ENCODE measurements at regions not wholly inside any gene's neighbourhood (a gene's known extent, or its start where the extent isn't known, plus 50 kb on each side); places are given as distances from the start of the nearest gene placed in this dataset.

GRCh38 chr6:169051371-169051770 is 202.3 kb downstream of the THBS2 start:
- no peak for FAIRE-seq
- DNase-seq (ENCODE audit: insufficient read length) = no peak
- TF ChIP-seq POLR2A (IDR thresholded peaks at IDR 0.05; ENCODE audit: low read depth, low read length) (no peak), TAF1 (IDR thresholded peaks at IDR 0.05; ENCODE audit: borderline replicate concordance, low read depth, low read length) (no peak), POLR2AphosphoS5 (IDR thresholded peaks at IDR 0.05; ENCODE audit: low read depth, low read length) (no peak)

- no peak for FAIRE-seq
- no peak for TF ChIP-seq TAF1 (IDR thresholded peaks at IDR 0.05; ENCODE audit: borderline replicate concordance, low read depth, low read length)
- TF ChIP-seq POLR2AphosphoS5 (IDR thresholded peaks at IDR 0.05; ENCODE audit: low read depth, low read length) = no peak
- TF ChIP-seq POLR2A (IDR thresholded peaks at IDR 0.05; ENCODE audit: low read depth, low read length) = no peak
- no peak for DNase-seq (ENCODE audit: insufficient read length)
Measured at GRCh38 chr6:169048865-169049205, 204.8 kb downstream of the THBS2 start.

DNA sequence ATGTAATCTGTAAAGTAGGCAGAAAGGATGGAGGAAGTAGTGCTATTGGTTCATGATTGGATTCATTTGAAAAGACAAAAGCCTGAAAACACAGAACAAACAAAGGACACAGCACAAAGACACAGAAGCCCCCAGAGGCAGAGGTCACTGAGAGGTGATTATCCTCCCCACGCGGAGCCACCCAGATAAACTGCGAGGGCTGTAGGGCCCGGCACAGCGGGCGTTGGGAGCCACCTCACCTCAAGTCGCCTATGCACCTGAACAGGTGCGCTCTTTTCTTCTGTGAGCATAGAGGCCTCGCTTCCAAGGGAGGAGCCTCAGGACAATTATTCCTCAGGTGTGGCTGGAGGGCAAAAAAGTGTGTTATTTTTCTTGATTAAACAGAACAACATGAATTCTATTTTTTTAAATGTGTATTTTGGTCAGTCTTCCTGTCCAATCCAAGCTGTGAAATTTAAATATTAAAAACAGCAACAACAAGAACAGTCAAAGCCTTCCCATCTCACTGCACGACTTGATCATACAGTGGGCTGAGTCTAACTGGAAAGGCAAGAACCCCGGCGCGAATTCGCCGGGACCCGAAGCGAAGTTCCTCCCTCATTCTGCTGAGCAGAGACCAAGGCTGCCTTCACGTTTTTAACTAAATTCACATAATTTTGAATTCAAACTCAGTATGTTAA is 205.3 kb downstream of the THBS2 start:
- FAIRE-seq (no peak), DNase-seq (ENCODE audit: insufficient read length) (no peak)
- TF ChIP-seq POLR2AphosphoS5 (IDR thresholded peaks at IDR 0.05; ENCODE audit: low read depth, low read length) (no peak), POLR2A (IDR thresholded peaks at IDR 0.05; ENCODE audit: low read depth, low read length) (no peak), TAF1 (IDR thresholded peaks at IDR 0.05; ENCODE audit: borderline replicate concordance, low read depth, low read length) (no peak)

DNA sequence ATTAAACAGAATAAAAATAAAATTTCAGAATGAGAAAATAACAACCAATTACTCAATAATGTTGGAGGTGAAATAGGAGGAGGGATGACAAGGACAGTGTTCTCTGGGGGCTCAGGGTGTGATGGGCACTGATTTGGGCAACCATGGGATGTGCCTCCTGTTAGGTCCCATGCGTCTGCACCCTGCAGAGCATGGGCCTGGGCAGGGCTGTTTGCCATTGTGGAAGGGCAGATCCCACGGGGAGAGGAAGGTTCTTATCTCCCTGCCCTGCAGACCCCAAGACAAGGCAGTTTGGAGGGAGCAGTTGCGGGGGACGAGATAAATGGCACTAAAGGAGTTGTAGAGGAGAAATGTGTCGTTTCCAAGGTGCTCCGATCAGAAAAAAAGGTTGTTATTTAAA is 206.3 kb downstream of the THBS2 start:
- FAIRE-seq = no peak
- DNase-seq (ENCODE audit: insufficient read length) = no peak
- TF ChIP-seq POLR2A (IDR thresholded peaks at IDR 0.05; ENCODE audit: low read depth, low read length) (no peak), TAF1 (IDR thresholded peaks at IDR 0.05; ENCODE audit: borderline replicate concordance, low read depth, low read length) (no peak), POLR2AphosphoS5 (IDR thresholded peaks at IDR 0.05; ENCODE audit: low read depth, low read length) (no peak)

DNA sequence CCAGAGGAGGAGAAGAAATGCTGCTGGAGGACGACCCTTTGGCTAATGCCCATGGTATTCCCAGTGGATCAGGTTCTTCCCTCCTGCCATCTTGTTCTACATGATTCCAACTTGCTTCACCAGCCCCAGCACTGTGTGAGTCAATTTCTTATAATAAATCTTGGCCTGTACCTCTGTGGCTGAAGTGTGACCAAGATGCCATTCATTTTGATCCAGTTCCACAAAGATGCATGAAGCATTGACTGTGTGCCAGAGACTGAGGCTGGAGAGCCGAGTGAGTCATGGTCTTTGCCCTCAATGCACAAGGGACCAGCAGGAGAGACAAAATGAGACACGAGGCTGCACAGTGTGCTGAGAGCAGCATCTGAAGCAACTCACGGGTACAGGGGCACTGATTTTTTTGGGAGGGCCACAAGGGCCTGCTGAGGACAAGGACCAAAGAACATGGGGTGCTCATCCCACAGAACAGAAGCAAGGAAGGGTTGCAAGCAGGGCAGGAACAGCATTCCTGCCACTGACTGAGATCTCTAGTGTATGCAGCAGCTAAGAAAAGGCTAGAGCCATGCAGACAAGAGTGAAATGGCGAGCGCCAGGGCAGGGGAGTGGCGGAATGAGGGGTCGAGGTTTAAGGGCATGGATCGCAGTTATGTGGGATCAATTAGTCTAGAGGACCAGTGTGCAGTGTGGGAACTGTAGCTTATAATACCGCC is 207.0 kb downstream of the THBS2 start:
- DNase-seq (ENCODE audit: insufficient read length) (no peak), FAIRE-seq (no peak)
- no peak for TF ChIP-seq TAF1 (IDR thresholded peaks at IDR 0.05; ENCODE audit: borderline replicate concordance, low read depth, low read length)
- TF ChIP-seq POLR2A (IDR thresholded peaks at IDR 0.05; ENCODE audit: low read depth, low read length) = no peak
- no peak for TF ChIP-seq POLR2AphosphoS5 (IDR thresholded peaks at IDR 0.05; ENCODE audit: low read depth, low read length)

DNA sequence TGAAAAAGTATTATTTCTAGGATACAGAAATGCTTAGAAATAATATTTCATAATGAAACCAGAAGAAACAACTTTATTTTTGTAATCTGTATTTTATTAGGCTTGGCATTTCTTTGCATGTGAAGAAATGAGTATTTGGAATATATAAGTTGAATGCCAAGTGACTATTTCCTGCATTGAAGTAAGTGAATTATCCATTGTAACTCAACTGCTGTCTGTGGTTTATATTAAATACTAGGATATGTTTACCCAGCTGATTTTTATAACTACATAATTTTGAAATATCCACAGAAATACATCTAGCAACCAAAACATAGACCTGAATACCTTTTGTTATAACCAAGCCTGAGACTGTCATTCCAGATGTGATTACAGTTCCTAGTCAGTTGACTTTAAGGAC is 207.6 kb downstream of the THBS2 start:
- FAIRE-seq = no peak
- no peak for DNase-seq (ENCODE audit: insufficient read length)
- no peak for TF ChIP-seq TAF1 (IDR thresholded peaks at IDR 0.05; ENCODE audit: borderline replicate concordance, low read depth, low read length)
- no peak for TF ChIP-seq POLR2A (IDR thresholded peaks at IDR 0.05; ENCODE audit: low read depth, low read length)
- TF ChIP-seq POLR2AphosphoS5 (IDR thresholded peaks at IDR 0.05; ENCODE audit: low read depth, low read length) = no peak

DNA sequence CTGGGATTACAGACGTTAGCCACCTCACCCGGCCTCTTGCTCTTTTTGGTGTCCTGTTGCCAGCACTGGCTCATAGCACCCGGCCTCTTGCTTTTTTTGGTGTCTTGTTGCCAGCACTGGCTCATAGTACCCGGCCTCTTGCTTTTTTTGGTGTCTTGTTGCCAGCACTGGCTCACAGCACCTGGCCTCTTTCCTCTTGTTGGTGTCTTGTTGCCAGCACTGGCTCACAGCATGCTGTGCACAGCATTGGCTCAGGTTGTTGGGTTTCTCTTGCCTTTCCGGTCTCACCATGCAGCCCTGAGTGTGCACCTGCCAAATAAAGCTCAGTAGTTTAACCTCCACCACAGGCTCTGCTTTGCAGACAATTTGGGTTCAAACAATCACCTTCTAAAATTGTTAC is 208.2 kb downstream of the THBS2 start:
- FAIRE-seq (no peak), DNase-seq (ENCODE audit: insufficient read length) (no peak)
- TF ChIP-seq POLR2A (IDR thresholded peaks at IDR 0.05; ENCODE audit: low read depth, low read length) = no peak
- TF ChIP-seq TAF1 (IDR thresholded peaks at IDR 0.05; ENCODE audit: borderline replicate concordance, low read depth, low read length) = no peak
- no peak for TF ChIP-seq POLR2AphosphoS5 (IDR thresholded peaks at IDR 0.05; ENCODE audit: low read depth, low read length)

GRCh38 chr6:169044381-169045230 is 209.0 kb downstream of the THBS2 start:
- DNase-seq (ENCODE audit: insufficient read length) = no peak
- no peak for TF ChIP-seq POLR2AphosphoS5 (IDR thresholded peaks at IDR 0.05; ENCODE audit: low read depth, low read length)
- TF ChIP-seq TAF1 (IDR thresholded peaks at IDR 0.05; ENCODE audit: borderline replicate concordance, low read depth, low read length) = no peak
- TF ChIP-seq POLR2A (IDR thresholded peaks at IDR 0.05; ENCODE audit: low read depth, low read length) = no peak
- FAIRE-seq = no peak

- DNase-seq (ENCODE audit: insufficient read length) = no peak
- FAIRE-seq = no peak
- TF ChIP-seq TAF1 (IDR thresholded peaks at IDR 0.05; ENCODE audit: borderline replicate concordance, low read depth, low read length) (no peak), POLR2AphosphoS5 (IDR thresholded peaks at IDR 0.05; ENCODE audit: low read depth, low read length) (no peak), POLR2A (IDR thresholded peaks at IDR 0.05; ENCODE audit: low read depth, low read length) (no peak)
Measured at GRCh38 chr6:169042061-169042460, 211.6 kb downstream of the THBS2 start.

DNA sequence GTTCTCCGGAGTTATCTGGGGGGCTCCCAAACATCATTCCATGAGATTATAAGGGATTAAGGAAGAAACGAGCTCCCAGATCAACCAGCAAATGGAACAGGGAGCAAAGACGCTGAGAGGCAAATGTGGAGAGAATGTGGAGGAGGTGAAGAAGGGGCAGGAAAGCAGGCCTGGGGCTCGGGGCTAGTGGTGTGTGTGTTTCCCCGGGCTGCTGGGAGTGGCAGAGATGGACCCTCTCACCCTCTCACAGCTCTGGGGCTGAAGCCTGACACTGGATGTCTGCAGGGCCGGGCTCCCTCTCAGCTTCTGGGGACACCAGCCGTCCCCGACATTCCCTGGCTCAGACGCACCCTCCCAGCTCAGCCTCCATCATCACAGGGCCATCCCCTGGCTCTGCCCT is 212.6 kb downstream of the THBS2 start:
- FAIRE-seq = no peak
- TF ChIP-seq POLR2A (IDR thresholded peaks at IDR 0.05; ENCODE audit: low read depth, low read length) (no peak), TAF1 (IDR thresholded peaks at IDR 0.05; ENCODE audit: borderline replicate concordance, low read depth, low read length) (no peak), POLR2AphosphoS5 (IDR thresholded peaks at IDR 0.05; ENCODE audit: low read depth, low read length) (no peak)
- no peak for DNase-seq (ENCODE audit: insufficient read length)

DNA sequence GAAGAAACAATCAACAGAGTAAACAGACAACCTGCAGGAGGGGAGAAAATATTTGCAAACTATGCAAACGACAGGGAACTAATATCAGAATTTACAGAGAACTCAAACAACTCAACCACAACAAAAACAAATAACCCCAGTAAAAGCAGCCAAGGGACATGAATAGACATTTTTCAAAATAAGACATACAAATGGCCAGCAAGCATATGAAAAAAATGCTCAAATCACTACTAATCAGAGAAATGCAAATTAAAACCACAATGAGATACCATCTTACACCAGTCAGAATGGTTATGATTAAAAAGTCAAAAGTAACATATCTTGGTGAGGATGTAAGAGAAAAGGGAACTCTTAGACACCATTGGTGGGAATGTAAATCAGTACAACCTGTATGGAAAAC is 215.0 kb downstream of the THBS2 start:
- no peak for FAIRE-seq
- no peak for DNase-seq (ENCODE audit: insufficient read length)

More for the DNA sequence above, 215.0 kb downstream of the THBS2 start:
- no peak for TF ChIP-seq TAF1 (IDR thresholded peaks at IDR 0.05; ENCODE audit: borderline replicate concordance, low read depth, low read length)
- no peak for TF ChIP-seq POLR2A (IDR thresholded peaks at IDR 0.05; ENCODE audit: low read depth, low read length)
- TF ChIP-seq POLR2AphosphoS5 (IDR thresholded peaks at IDR 0.05; ENCODE audit: low read depth, low read length) = no peak

Data from GM12892 (cell line).